NCI-H1105 (cell line): ENCODE measurements at regions not wholly inside any gene's neighbourhood (a gene's known extent, or its start where the extent isn't known, plus 50 kb on each side); places are given as distances from the start of the nearest gene placed in this dataset.
"Not testable (repeated sequence)": the region's sequence is repeated elsewhere in the genome, so short reads cannot be mapped to it uniquely, and the experiment has no call there.

Experiments
- DNase-seq: peaks from one replicate; lab custom pipeline; 2025; lab: John Stamatoyannopoulos, UW

- DNase-seq = no peak
Measured at GRCh38 chr1:81220614-81221071, 580.1 kb upstream of the ADGRL2 start.

- DNase-seq = no peak
Measured at GRCh38 chr1:81217058-81217457, 583.7 kb upstream of the ADGRL2 start.

- no peak for DNase-seq
Measured at GRCh38 chr1:81213279-81213678, 587.5 kb upstream of the ADGRL2 start.

GRCh38 chr1:81209461-81209860, 591.3 kb upstream of the ADGRL2 start:
- DNase-seq = no peak

DNA sequence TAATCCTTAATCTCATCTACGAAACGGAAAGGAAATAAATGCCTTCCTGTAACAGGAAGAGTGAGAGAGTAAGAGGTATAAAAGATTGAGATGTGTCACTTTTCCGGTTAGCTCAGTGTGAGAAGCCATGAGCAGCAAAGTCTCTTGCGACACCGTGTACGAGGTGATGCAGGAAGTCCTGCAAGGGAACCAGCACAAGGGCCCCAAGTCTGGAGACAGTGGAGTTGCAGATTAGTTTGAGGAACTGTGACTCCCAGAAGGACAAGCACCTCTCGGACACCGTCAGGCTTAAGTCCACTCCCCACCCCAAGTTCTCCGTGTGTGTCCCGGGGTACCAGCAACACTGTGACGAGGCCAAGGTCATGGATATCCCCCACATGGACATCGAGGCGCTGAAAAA, 592.3 kb upstream of the ADGRL2 start:
- no peak for DNase-seq

GRCh38 chr1:81205956-81206355, 594.8 kb upstream of the ADGRL2 start:
- no peak for DNase-seq

GRCh38 chr1:81201779-81202178, 599.0 kb upstream of the ADGRL2 start:
- no peak for DNase-seq

- DNase-seq = no peak
Measured at GRCh38 chr1:81197591-81197990, 603.1 kb upstream of the ADGRL2 start.

GRCh38 chr1:81192647-81193642, 607.8 kb upstream of the ADGRL2 start:
- DNase-seq = no peak

DNA sequence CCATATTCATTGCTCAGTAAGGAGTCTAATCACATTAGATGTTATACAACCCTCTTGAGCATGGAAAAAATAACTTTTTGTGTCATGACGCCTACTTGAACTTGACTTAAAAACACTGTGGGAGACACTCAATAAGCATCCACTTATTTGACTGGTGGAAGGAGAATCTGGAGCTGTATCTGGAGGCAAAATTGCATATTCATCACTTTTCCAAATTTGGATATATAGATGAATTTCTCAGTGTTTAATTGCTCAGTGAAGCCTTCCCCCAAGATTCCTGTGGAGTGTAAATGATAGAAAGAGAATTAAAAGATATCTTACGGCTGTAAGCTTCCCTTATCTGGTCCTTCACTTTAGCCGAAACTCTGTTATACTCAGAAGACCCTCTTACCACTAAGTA, 610.7 kb upstream of the ADGRL2 start:
- no peak for DNase-seq

DNA sequence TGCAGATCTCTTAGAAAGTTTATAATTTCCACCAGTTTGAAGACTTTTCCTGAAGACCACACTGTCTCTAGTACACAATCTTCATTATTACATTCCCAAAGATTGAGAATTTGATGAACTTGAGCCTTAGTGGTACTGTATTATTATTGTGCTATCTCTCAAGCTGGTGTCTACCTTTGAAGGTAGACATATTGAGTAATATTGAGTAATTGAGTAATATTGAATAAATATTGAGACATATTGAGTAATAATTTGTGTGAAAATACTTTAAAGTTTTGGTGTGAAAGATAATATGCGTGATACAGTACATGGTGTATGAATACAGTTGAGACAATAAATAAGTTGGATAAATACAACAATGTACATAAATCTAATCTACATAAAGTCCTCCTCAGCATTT, 613.1 kb upstream of the ADGRL2 start:
- no peak for DNase-seq

GRCh38 chr1:81186261-81186660, 614.5 kb upstream of the ADGRL2 start:
- no peak for DNase-seq

GRCh38 chr1:81183553-81183952, 617.2 kb upstream of the ADGRL2 start:
- no peak for DNase-seq

GRCh38 chr1:81183051-81183450, 617.7 kb upstream of the ADGRL2 start:
- no peak for DNase-seq

DNA sequence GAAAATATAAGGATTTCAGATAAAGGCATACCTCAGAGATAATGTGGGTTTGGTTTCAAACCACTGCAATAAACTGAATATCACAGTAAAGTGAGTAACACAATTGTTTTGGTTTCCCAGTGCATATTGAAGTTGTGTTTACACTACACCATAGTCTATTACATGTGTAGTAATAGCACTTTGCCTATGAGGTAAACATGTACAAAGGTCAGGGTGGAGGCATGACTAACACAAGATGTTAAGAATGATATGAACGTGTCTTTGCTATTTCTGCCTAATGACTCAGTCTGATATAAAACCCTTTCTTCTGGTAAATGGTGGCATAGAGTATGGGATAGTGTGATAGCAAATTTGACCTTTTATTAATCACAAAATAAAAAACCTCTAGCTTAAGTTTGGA, 621.5 kb upstream of the ADGRL2 start:
- no peak for DNase-seq

DNA sequence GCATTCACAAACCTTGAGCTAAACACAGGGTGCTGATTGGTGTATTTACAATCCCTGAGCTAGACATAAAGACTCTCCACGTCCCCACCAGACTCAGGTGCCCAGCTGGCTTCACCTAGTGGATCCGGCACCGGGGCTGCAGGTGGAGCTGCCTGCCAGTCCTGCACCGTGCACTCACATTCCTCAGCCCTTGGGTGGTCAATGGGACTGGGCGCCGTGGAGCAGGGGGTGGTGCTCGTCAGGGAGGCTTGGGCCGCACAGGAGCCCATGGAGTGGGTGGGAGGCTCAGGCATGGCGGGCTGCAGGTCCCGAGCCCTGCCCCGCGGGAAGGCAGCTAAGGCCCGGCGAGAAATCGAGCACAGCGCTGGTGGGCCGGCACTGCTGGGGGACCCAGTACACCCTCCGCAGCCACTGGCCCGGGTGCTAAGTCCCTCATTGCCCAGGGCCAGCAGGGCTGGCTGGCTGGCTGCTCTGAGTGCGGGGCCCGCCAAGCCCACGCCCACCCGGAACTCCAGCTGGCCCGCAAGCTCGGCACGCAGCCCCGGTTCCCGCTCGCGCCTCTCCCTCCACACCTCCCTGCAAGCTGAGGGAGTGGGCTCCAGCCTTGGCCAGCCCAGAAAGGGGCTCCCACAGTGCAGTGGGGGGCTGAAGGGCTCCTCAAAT, 622.2 kb upstream of the ADGRL2 start:
- not testable (repeated sequence) for DNase-seq

GRCh38 chr1:81174811-81175476, 625.8 kb upstream of the ADGRL2 start:
- DNase-seq = no peak

- no peak for DNase-seq
Measured at GRCh38 chr1:81174052-81174451, 626.7 kb upstream of the ADGRL2 start.

DNA sequence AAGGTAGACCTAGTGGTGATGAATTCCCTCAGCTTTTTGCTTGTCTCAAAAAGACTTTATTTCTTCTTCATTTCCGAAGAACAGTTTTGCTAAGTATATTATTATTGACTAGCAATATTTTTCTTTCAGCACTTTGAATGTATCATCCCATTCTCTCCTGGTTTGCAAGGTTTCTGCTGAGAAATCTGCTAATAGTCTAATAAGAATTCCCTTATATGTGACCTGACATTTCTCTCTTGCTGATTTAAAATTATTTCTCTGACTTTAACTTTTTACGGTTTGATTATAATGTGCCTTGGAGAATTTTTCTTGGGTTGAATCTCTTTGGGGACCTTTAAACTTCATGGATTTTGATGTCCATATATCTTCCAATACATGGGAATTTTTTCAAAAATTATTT, 628.3 kb upstream of the ADGRL2 start:
- DNase-seq = no peak

- DNase-seq = no peak
Measured at GRCh38 chr1:81170721-81171120, 630.0 kb upstream of the ADGRL2 start.

DNA sequence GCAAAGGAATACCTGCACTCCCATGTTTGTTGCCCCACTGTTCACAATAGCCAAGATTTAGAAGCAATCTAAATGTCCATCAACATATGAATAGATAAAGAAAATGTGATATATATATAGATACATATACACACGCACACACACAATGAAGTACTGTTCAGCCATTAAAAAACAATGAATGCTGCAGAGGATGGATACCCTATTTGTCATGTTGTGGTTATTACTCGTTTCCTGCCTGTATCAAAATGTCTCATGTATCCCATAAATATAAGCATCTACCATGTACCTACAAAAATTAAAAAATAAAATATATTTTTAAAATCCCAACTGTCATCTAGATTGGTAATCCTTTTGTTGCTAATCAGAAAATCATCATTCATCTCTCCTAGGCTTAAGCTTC, 634.8 kb upstream of the ADGRL2 start:
- DNase-seq = no peak

GRCh38 chr1:81160696-81161095, 640.0 kb upstream of the ADGRL2 start:
- DNase-seq = no peak

DNA sequence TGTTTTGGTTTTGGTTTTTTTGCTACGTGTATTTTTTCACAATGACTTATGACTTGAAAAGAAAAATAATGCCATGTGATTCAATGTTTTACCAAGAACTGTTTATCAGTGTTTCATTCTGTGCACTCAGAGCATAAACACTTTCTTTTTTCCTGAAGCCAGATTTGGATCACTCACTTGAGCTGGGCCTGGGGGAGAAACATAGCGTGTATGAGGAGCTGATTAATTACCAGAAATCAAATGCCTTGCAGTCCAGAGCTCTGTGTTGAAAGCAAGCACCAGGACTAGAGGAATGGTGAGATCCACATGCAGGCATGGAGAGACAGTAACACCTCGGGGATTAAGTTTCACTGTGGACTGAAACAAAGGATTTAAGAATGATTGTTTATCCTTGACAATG, 642.1 kb upstream of the ADGRL2 start:
- no peak for DNase-seq
